Left cardiac atrium (tissue), 4 donors: ENCODE measurements at regions not wholly inside any gene's neighbourhood (a gene's known extent, or its start where the extent isn't known, plus 50 kb on each side); places are given as distances from the start of the nearest gene placed in this dataset.

Experiments used
- ATAC-seq, 2 donors: fragments of 200-7000 bp; cut with Tn5 transposase; one replicate each; pipeline ENCODE4 v1.9.1; 2020; ENCODE audit warnings: mild to moderate bottlenecking in 2 of 2, moderate library complexity in 2 of 2
- DNase-seq: peaks from one replicate; pipeline ENCODE4 v3.0.0-alpha.2; 2020
- intact Hi-C, 2 donors: fragments of 100-400 bp; cut with DNase I; formaldehyde crosslinking; loops; one replicate each; pipeline versions ENCODE4 v1.14.1 to v1.15.1; 2022 to 2023
- donor health status: DM: no; HTN: yes; CAD: no.
- donor health status: DM: no; HTN: yes; CAD: no; lungs with severe emphysema.
- donor health status: DM: yes; HTN: yes; CAD: no.
- donor health status: Dilated cardiomyopathy.

- ATAC-seq (no peak), DNase-seq (no peak)
- intact Hi-C loops = no loop called here
Measured at GRCh38 chr2:228866781-228867180, 404.3 kb downstream of the PID1 start.

GRCh38 chr2:228866044-228866443 is 405.0 kb downstream of the PID1 start:
- intact Hi-C loops = no loop called here
- no peak for ATAC-seq
- no peak for DNase-seq

- no peak for ATAC-seq
- no peak for DNase-seq
- intact Hi-C loops = no loop called here
Measured at GRCh38 chr2:228864131-228864530, 407.0 kb downstream of the PID1 start.

- no peak for ATAC-seq
- intact Hi-C loops = no loop called here
- no peak for DNase-seq
Measured at GRCh38 chr2:228860601-228861285, 410.3 kb downstream of the PID1 start.

GRCh38 chr2:228853151-228853550 is 417.9 kb downstream of the PID1 start:
- DNase-seq (no peak), ATAC-seq (no peak)
- intact Hi-C loops = no loop called here

GRCh38 chr2:228848638-228849037 is 422.4 kb downstream of the PID1 start:
- DNase-seq = no peak
- intact Hi-C loops = no loop called here
- ATAC-seq = no peak

GRCh38 chr2:228847684-228848083 is 423.4 kb downstream of the PID1 start:
- ATAC-seq (no peak), DNase-seq (no peak)
- intact Hi-C loops = no loop called here

- ATAC-seq (peak; percentile 57 to 69), DNase-seq (no peak)
- intact Hi-C loops = no loop called here
Measured at GRCh38 chr2:228846161-228846560, 424.9 kb downstream of the PID1 start.

GRCh38 chr2:228845162-228845925 is 425.7 kb downstream of the PID1 start:
- ATAC-seq = no peak
- intact Hi-C loops = no loop called here
- no peak for DNase-seq

GRCh38 chr2:228841877-228842276 is 429.2 kb downstream of the PID1 start:
- intact Hi-C loops = no loop called here
- DNase-seq (no peak), ATAC-seq (no peak)

- intact Hi-C loops = no loop called here
- no peak for ATAC-seq
Measured at GRCh38 chr2:228841475-228841874, 429.6 kb downstream of the PID1 start.

GRCh38 chr2:228840743-228841114 is 430.4 kb downstream of the PID1 start:
- DNase-seq = no peak
- intact Hi-C loops = no loop called here
- no peak for ATAC-seq

More at GRCh38 chr2:228841475-228841874, 429.6 kb downstream of the PID1 start:
- DNase-seq = no peak

- intact Hi-C loops = no loop called here
- ATAC-seq (no peak), DNase-seq (no peak)
Measured at GRCh38 chr2:228840113-228840742, 430.9 kb downstream of the PID1 start.

- intact Hi-C loops = no loop called here
- no peak for ATAC-seq
- no peak for DNase-seq
Measured at GRCh38 chr2:228839421-228839876, 431.6 kb downstream of the PID1 start.

GRCh38 chr2:228838819-228839218 is 432.3 kb downstream of the PID1 start:
- intact Hi-C loops = no loop called here
- no peak for DNase-seq

GRCh38 chr2:228828397-228828796 is 442.7 kb downstream of the PID1 start:
- intact Hi-C loops = no loop called here
- DNase-seq (no peak), ATAC-seq (no peak)

More at GRCh38 chr2:228838819-228839218, 432.3 kb downstream of the PID1 start:
- ATAC-seq = no peak

GRCh38 chr2:228827056-228827700 is 443.9 kb downstream of the PID1 start:
- DNase-seq (no peak), ATAC-seq (no peak)
- intact Hi-C loops = no loop called here

- intact Hi-C loops = no loop called here
- ATAC-seq (no peak), DNase-seq (no peak)
Measured at GRCh38 chr2:228819701-228820100, 451.4 kb downstream of the PID1 start.

GRCh38 chr2:228802181-228803071 is 468.7 kb downstream of the PID1 start:
- intact Hi-C loops = no loop called here
- no peak for DNase-seq
- no peak for ATAC-seq
